ENCODE measurements at regions not wholly inside any gene's neighbourhood (a gene's known extent, or its start where the extent isn't known, plus 50 kb on each side); places are given as distances from the start of the nearest gene placed in this dataset.

GRCh38 chr16:62149631-62150030 lies 113.4 kb upstream of the CDH8 start:
- Histone ChIP-seq H3K27me3 (replicated peaks; ENCODE audit: insufficient read depth, low read length) (no peaks in the 10 kb centered on the region), H3F3A (ENCODE audit: insufficient read depth, low read length) (no peaks in the 10 kb centered on the region)

DNA sequence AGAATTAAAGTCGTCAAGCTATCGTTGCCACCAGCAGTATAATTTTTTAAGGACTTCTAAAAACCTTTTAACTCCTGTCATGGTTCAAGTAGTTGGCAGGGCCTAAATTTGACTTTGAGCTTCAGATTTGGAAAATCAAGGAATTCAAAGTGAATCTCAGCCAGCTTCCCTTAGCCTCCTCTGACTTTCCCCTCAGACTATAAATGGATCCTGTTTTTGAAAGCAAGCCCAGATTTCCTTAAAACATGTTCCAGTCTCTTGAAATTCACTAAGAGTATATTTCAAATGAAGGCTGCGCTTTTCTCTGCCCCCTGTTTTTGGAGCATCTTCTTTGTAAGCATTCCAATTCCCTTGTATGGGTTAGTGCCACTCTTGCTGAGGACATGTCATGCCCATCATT lies 101.8 kb upstream of the CDH8 start:
- H3K9ac ChIP-seq (ENCODE audit: low read length), result no peak overlapping the region
- DNase-seq, result no peak
- no peak for TF ChIP-seq EZH2 (optimal IDR thresholded peaks at IDR 0.05; ENCODE audit: low read depth, low read length)
- TF ChIP-seq EZH2phosphoT487 (IDR thresholded peaks at IDR 0.05; ENCODE audit: low read length), result no peak
- TF ChIP-seq, protein P1, sequence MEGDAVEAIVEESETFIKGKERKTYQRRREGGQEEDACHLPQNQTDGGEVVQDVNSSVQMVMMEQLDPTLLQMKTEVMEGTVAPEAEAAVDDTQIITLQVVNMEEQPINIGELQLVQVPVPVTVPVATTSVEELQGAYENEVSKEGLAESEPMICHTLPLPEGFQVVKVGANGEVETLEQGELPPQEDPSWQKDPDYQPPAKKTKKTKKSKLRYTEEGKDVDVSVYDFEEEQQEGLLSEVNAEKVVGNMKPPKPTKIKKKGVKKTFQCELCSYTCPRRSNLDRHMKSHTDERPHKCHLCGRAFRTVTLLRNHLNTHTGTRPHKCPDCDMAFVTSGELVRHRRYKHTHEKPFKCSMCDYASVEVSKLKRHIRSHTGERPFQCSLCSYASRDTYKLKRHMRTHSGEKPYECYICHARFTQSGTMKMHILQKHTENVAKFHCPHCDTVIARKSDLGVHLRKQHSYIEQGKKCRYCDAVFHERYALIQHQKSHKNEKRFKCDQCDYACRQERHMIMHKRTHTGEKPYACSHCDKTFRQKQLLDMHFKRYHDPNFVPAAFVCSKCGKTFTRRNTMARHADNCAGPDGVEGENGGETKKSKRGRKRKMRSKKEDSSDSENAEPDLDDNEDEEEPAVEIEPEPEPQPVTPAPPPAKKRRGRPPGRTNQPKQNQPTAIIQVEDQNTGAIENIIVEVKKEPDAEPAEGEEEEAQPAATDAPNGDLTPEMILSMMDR (IDR thresholded peaks at IDR 0.05; ENCODE audit: low read length), result no peak
- H3K79me2 ChIP-seq (ENCODE audit: low read length), result no peaks in the 10 kb centered on the region
- H3K4me3 ChIP-seq (ENCODE audit: low read length), result no peak overlapping the region
- H4K20me1 ChIP-seq (ENCODE audit: insufficient read depth, low read length), result no peaks in the 10 kb centered on the region
- H2AFZ ChIP-seq (ENCODE audit: low read length), result no peak overlapping the region
- H3K4me1 ChIP-seq (ENCODE audit: low read length), result no peaks in the 10 kb centered on the region
- H3K4me2 ChIP-seq (ENCODE audit: low read depth, low read length), result no peak overlapping the region
- H3F3A ChIP-seq (ENCODE audit: insufficient read depth, low read length), result no peaks in the 10 kb centered on the region
- no peaks in the 10 kb centered on the region for H3K9me3 ChIP-seq (replicated peaks; ENCODE audit: insufficient read depth, low read length)
- H3K27me3 ChIP-seq (replicated peaks; ENCODE audit: insufficient read depth, low read length), result no peaks in the 10 kb centered on the region
- H3K36me3 ChIP-seq (replicated peaks; ENCODE audit: insufficient read depth, low read length), result no peaks in the 10 kb centered on the region
- no peaks in the 10 kb centered on the region for H3K9me2 ChIP-seq (replicated peaks; ENCODE audit: insufficient read depth, low read length)
- H3K27ac ChIP-seq (ENCODE audit: low read length), result no peak overlapping the region

More at GRCh38 chr16:62149631-62150030, 113.4 kb upstream of the CDH8 start:
- Histone ChIP-seq H3K36me3 (replicated peaks; ENCODE audit: insufficient read depth, low read length) (no peaks in the 10 kb centered on the region), H4K20me1 (ENCODE audit: insufficient read depth, low read length) (no peaks in the 10 kb centered on the region), H3K4me2 (ENCODE audit: low read depth, low read length) (no peak overlapping the region), H2AFZ (ENCODE audit: low read length) (no peak overlapping the region), H3K79me2 (ENCODE audit: low read length) (no peaks in the 10 kb centered on the region), H3K9me2 (replicated peaks; ENCODE audit: insufficient read depth, low read length) (no peaks in the 10 kb centered on the region), H3K9me3 (replicated peaks; ENCODE audit: insufficient read depth, low read length) (no peaks in the 10 kb centered on the region), H3K4me3 (ENCODE audit: low read length) (no peak overlapping the region), H3K9ac (ENCODE audit: low read length) (no peak overlapping the region), H3K4me1 (ENCODE audit: low read length) (no peaks in the 10 kb centered on the region), H3K27ac (ENCODE audit: low read length) (no peak overlapping the region)
- TF ChIP-seq EZH2 (optimal IDR thresholded peaks at IDR 0.05; ENCODE audit: low read depth, low read length) (no peak), EZH2phosphoT487 (IDR thresholded peaks at IDR 0.05; ENCODE audit: low read length) (no peak)
- TF ChIP-seq, protein P1 (IDR thresholded peaks at IDR 0.05; ENCODE audit: low read length), result no peak
- DNase-seq, result no peak

- H3K9ac ChIP-seq (ENCODE audit: low read length), result no peak overlapping the region
- H3K79me2 ChIP-seq (ENCODE audit: low read length), result no peaks in the 10 kb centered on the region
- H3F3A ChIP-seq (ENCODE audit: insufficient read depth, low read length), result no peaks in the 10 kb centered on the region
- no peak overlapping the region for H3K27ac ChIP-seq (ENCODE audit: low read length)
- no peaks in the 10 kb centered on the region for H3K9me3 ChIP-seq (replicated peaks; ENCODE audit: insufficient read depth, low read length)
- H3K27me3 ChIP-seq (replicated peaks; ENCODE audit: insufficient read depth, low read length), result no peaks in the 10 kb centered on the region
- no peak for DNase-seq
- H3K36me3 ChIP-seq (replicated peaks; ENCODE audit: insufficient read depth, low read length), result no peaks in the 10 kb centered on the region
- no peaks in the 10 kb centered on the region for H4K20me1 ChIP-seq (ENCODE audit: insufficient read depth, low read length)
- H3K4me1 ChIP-seq (ENCODE audit: low read length), result no peaks in the 10 kb centered on the region
- no peak overlapping the region for H3K4me3 ChIP-seq (ENCODE audit: low read length)
- H3K9me2 ChIP-seq (replicated peaks; ENCODE audit: insufficient read depth, low read length), result no peaks in the 10 kb centered on the region
- no peak overlapping the region for H2AFZ ChIP-seq (ENCODE audit: low read length)
- TF ChIP-seq, protein P1 (IDR thresholded peaks at IDR 0.05; ENCODE audit: low read length), result no peak
- TF ChIP-seq EZH2 (optimal IDR thresholded peaks at IDR 0.05; ENCODE audit: low read depth, low read length), result no peak
- TF ChIP-seq EZH2phosphoT487 (IDR thresholded peaks at IDR 0.05; ENCODE audit: low read length), result no peak
- H3K4me2 ChIP-seq (ENCODE audit: low read depth, low read length), result no peak overlapping the region
Observed at GRCh38 chr16:62135911-62136310, 99.7 kb upstream of the CDH8 start.
